ENCODE measurements at regions not wholly inside any gene's neighbourhood (a gene's known extent, or its start where the extent isn't known, plus 50 kb on each side); places are given as distances from the start of the nearest gene placed in this dataset.
A peak's percentile ranks its signal among the peaks of the same experiment; 100 is the strongest.
"Not testable (repeated sequence)": the region's sequence is repeated elsewhere in the genome, so short reads cannot be mapped to it uniquely, and the experiment has no call there.

DNA sequence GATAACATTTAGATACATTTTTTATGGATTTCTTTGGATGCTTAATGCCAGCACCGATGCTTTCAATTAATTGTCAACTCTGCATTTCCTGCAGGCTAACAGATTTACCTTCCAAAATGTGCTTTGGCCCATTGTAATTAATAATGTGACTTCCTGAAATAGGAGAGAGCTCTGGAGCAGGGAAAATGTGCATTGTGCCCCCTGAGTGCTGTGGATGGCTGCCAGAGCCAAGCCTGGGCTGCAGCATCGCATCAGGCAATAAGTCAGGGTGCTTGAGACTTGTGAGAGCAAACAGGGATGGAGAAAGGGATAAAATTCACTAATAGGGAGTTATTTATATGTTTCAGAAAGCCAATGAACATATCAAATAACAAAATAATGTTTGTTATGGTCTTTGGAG is 133.8 kb downstream of the MOBP start:
- no peak for DNase-seq
- no peaks in the 10 kb centered on the region for H3K27me3 ChIP-seq (ENCODE audit: control insufficient read depth, insufficient read depth, low read length)
- no peaks in the 10 kb centered on the region for H3K4me1 ChIP-seq (ENCODE audit: control insufficient read depth, insufficient read depth, low read length)
- H3K9me3 ChIP-seq (replicated peaks; ENCODE audit: control insufficient read depth, low read depth, low read length), result no peaks in the 10 kb centered on the region
- H3K27ac ChIP-seq (ENCODE audit: low read length), result no peak overlapping the region
- H3K4me3 ChIP-seq (ENCODE audit: low read length), result no peak overlapping the region
- no CpG with 5 or more reads among the region's 2 CpGs for WGBS (ENCODE audit: insufficient coverage)
- no peaks in the 10 kb centered on the region for H3K36me3 ChIP-seq (ENCODE audit: control insufficient read depth, insufficient read depth, low read length)

DNA sequence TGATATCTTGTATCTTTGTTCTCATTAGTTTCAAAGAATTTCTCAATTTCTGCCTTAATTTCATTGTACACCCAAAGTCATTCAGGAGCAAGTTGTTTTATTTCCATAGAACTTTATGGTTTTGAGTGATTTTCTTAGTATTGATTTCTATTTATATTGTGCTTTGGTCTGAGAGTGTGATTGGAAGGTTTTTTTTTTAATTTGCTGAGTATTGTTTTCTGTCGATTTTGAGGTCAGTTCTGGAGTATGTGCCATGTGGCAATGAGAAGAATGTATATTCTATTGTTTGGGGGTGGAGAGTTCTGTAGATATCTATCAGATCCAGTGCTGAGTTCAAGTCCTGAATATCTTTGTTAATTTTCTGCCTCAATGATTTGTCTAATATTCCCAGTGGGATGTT is 138.4 kb downstream of the MOBP start:
- H3K27ac ChIP-seq (ENCODE audit: low read length), result no peak overlapping the region
- 67% methylated on average over 1 of the region's 1 CpG for WGBS (ENCODE audit: insufficient coverage)
- H3K4me3 ChIP-seq (ENCODE audit: low read length), result no peak overlapping the region
- H3K27me3 ChIP-seq (ENCODE audit: control insufficient read depth, insufficient read depth, low read length), result no peaks in the 10 kb centered on the region
- H3K9me3 ChIP-seq (replicated peaks; ENCODE audit: control insufficient read depth, low read depth, low read length), result no peaks in the 10 kb centered on the region
- no peaks in the 10 kb centered on the region for H3K36me3 ChIP-seq (ENCODE audit: control insufficient read depth, insufficient read depth, low read length)
- no peaks in the 10 kb centered on the region for H3K4me1 ChIP-seq (ENCODE audit: control insufficient read depth, insufficient read depth, low read length)
- no peak for DNase-seq

DNA sequence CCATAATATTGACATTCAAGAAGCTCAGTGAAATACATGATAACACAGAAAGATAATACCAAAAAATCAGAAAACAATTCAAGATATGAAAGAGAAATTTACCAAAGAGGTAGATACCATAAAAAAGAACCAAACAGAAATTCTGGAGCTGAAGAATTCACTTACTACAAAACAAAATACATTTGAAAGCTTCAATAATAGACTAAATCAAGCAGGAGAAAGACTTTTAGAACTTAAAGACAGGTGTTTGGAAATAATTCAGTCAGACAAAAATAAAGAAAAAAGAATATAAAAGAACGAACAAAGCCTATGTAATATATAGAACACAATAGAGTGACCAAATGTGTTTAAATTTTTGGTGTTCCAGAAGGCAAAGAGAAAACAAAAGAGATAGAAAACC is 158.7 kb downstream of the MOBP start:
- no peak for DNase-seq
- H3K27ac ChIP-seq (ENCODE audit: low read length), result no peak overlapping the region
- H3K4me3 ChIP-seq (ENCODE audit: low read length), result no peak overlapping the region
- no peaks in the 10 kb centered on the region for H3K36me3 ChIP-seq (ENCODE audit: control insufficient read depth, insufficient read depth, low read length)
- H3K9me3 ChIP-seq (replicated peaks; ENCODE audit: control insufficient read depth, low read depth, low read length), result peaks cover 3% of the 10 kb centered on the region
- WGBS (ENCODE audit: insufficient coverage), result no CpG with 5 or more reads among the region's 1 CpG
- H3K27me3 ChIP-seq (ENCODE audit: control insufficient read depth, insufficient read depth, low read length), result no peaks in the 10 kb centered on the region
- H3K4me1 ChIP-seq (ENCODE audit: control insufficient read depth, insufficient read depth, low read length), result no peaks in the 10 kb centered on the region

DNA sequence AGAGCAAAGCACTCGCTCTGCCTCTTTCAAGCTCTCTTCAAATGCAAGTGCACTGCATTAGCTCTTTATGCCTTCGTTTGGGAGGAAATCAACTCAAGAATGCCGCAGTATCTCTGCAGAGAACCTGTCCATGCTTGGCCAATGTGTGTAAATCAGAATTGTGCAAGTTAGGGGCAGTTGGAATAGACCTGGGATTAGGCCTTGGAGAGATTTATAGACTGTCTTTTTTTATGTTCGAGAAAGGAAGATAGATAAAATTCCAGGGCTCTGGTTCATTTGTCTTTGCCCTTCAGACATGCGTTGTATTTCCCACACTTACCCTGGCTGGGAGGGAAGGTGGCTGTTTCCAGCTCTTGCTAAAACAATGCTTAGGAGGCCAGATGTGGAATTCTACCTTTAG is 163.7 kb downstream of the MOBP start:
- no peaks in the 10 kb centered on the region for H3K4me1 ChIP-seq (ENCODE audit: control insufficient read depth, insufficient read depth, low read length)
- no peak overlapping the region for H3K4me3 ChIP-seq (ENCODE audit: low read length)
- H3K27ac ChIP-seq (ENCODE audit: low read length), result no peak overlapping the region
- 17% methylated on average over 2 of the region's 5 CpGs for WGBS (ENCODE audit: insufficient coverage)
- no peak for DNase-seq
- H3K9me3 ChIP-seq (replicated peaks; ENCODE audit: control insufficient read depth, low read depth, low read length), result peaks cover 3% of the 10 kb centered on the region
- no peaks in the 10 kb centered on the region for H3K27me3 ChIP-seq (ENCODE audit: control insufficient read depth, insufficient read depth, low read length)
- no peaks in the 10 kb centered on the region for H3K36me3 ChIP-seq (ENCODE audit: control insufficient read depth, insufficient read depth, low read length)

DNA sequence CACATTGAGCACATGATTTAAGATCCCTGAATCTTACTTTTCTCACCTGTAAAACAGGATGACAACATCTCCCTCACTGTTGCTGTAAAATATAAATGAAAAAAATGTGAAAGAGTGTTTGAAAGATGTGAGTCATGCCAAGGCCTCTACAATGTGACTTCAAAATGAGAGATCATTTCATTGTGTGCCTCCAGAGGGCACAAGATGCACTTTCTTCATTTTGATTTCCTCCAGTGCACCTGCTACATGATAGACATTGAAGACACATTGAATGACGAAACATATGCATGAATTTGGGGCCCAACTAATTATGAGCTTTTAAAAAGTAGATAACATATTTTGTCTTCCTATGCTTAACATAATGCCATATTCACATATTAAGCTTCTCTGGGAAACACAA is 170.3 kb downstream of the MOBP start:
- Histone ChIP-seq H3K4me1 (ENCODE audit: control insufficient read depth, insufficient read depth, low read length) (no peaks in the 10 kb centered on the region), H3K4me3 (ENCODE audit: low read length) (no peak overlapping the region), H3K36me3 (ENCODE audit: control insufficient read depth, insufficient read depth, low read length) (no peaks in the 10 kb centered on the region), H3K27ac (ENCODE audit: low read length) (no peak overlapping the region), H3K27me3 (ENCODE audit: control insufficient read depth, insufficient read depth, low read length) (no peaks in the 10 kb centered on the region), H3K9me3 (replicated peaks; ENCODE audit: control insufficient read depth, low read depth, low read length) (no peaks in the 10 kb centered on the region)
- no CpG with 5 or more reads among the region's 1 CpG for WGBS (ENCODE audit: insufficient coverage)
- DNase-seq, result no peak

DNA sequence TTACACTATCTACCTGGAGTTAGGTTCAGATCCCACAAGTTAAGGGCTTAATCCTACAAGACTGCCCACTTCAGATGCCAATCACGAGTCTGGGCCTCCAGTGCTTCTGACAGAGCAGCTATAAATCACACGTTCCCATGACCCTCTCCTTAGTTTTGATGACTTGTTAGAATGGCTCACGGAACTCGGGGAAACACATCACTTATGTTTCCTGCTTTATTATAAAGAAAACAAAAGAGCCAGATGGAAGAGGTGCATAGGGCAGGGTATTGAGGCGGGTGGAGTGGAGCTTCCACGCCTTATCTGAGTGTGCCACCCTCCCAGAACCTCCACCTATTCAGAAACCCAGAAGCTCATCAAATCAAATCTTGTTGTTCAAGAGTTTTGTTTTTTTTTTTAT is 170.8 kb downstream of the MOBP start:
- 55% methylated on average over 2 of the region's 6 CpGs for WGBS (ENCODE audit: insufficient coverage)
- H3K27me3 ChIP-seq (ENCODE audit: control insufficient read depth, insufficient read depth, low read length), result no peaks in the 10 kb centered on the region

DNA sequence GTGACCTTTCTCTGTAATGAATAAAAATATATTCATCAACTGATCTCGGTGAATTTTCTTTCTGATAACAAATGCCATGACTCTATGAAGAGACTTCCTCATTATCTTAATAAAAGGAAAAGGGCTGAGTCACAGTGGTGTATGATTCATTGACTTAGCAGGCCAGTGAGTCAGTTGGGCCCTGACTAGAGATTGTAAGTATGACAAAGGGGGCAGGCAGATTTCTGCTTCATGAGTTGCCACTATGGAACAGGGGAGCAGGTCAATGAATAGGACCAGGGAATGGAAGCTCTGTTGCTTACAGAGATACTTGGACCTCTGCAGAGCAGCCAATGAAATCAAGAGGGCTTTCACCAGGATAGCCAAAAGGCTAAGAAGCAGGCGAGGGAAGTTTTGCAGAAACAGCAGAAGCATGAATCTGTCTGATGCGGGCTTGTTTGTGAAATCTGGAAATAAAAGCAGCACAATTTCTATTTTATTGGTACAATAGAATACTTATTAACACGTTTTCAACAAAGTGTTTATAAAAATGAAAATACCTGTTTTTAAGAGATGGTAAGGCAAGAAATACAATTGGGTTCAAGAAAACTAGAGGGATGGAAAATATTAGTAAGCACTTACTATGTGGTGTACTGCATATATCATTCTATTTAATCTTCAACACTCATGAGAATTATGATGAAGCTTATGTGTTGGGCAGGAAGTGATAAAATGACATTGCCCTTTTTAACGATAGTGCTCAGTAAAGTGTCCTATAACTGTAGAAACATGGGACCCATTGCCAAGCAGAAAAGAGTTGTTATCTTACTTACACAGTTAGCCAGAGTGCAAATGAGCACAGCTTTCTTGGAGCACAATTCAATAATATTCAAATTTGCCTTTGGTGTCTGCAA is 169.8 kb upstream of the MYRIP start:
- Histone ChIP-seq H3K9me3 (replicated peaks; ENCODE audit: control insufficient read depth, low read depth, low read length) (no peaks in the 10 kb centered on the region), H3K27ac (ENCODE audit: low read length) (no peak overlapping the region), H3K4me3 (ENCODE audit: low read length) (no peak overlapping the region), H3K4me1 (ENCODE audit: control insufficient read depth, insufficient read depth, low read length) (no peaks in the 10 kb centered on the region), H3K27me3 (ENCODE audit: control insufficient read depth, insufficient read depth, low read length) (no peaks in the 10 kb centered on the region), H3K36me3 (ENCODE audit: control insufficient read depth, insufficient read depth, low read length) (no peaks in the 10 kb centered on the region)
- 80% methylated on average over 1 of the region's 5 CpGs for WGBS (ENCODE audit: insufficient coverage)
- peak; percentile 3 for DNase-seq

More for the DNA sequence above, 170.8 kb downstream of the MOBP start:
- no peak overlapping the region for H3K27ac ChIP-seq (ENCODE audit: low read length)
- H3K4me1 ChIP-seq (ENCODE audit: control insufficient read depth, insufficient read depth, low read length), result no peaks in the 10 kb centered on the region
- no peak overlapping the region for H3K4me3 ChIP-seq (ENCODE audit: low read length)
- H3K36me3 ChIP-seq (ENCODE audit: control insufficient read depth, insufficient read depth, low read length), result no peaks in the 10 kb centered on the region
- DNase-seq, result no peak
- no peaks in the 10 kb centered on the region for H3K9me3 ChIP-seq (replicated peaks; ENCODE audit: control insufficient read depth, low read depth, low read length)

DNA sequence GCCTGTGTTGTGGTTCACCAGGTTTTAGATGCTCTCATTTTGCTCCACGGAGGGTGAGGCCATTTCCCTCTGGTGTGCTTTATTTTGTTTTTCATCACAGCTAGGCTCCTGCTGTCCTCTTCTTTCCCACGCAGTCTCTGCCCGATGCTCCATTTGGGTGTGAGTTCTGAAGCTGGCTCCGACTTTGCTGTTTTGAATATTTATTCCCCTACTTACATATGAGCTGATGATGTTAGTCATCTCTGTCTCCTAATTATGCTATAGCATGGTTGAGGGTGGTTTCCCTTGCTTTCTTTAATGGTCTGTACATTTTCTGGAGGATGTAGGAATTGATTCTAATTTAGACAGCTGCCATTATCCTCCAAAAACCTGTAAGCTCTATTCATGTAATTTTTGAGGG is 168.1 kb upstream of the MYRIP start:
- no peak overlapping the region for H3K27ac ChIP-seq (ENCODE audit: low read length)
- no peak for DNase-seq
- no peaks in the 10 kb centered on the region for H3K9me3 ChIP-seq (replicated peaks; ENCODE audit: control insufficient read depth, low read depth, low read length)
- H3K4me1 ChIP-seq (ENCODE audit: control insufficient read depth, insufficient read depth, low read length), result no peaks in the 10 kb centered on the region
- WGBS (ENCODE audit: insufficient coverage), result 67% methylated on average over 1 of the region's 4 CpGs
- no peaks in the 10 kb centered on the region for H3K27me3 ChIP-seq (ENCODE audit: control insufficient read depth, insufficient read depth, low read length)
- H3K36me3 ChIP-seq (ENCODE audit: control insufficient read depth, insufficient read depth, low read length), result no peaks in the 10 kb centered on the region
- H3K4me3 ChIP-seq (ENCODE audit: low read length), result no peak overlapping the region

DNA sequence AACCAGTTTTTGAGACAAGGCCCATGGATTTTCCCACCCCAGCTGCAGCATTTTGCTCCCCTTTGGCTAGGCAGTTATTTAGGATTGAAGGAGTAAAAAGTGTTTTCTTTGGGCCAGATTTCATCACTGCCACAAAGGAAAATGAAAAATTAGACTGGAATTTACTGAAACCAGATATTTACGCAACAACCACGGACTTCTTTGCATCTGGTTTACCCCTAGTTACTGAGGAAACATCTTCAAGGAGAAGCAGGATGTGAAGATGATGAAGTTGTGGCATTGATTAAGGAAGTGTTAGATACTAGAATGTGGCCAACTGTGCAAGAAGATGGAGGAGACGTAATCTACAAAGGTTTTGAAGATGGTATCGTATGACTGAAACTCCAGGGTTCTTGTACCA is 165.2 kb upstream of the MYRIP start:
- WGBS (ENCODE audit: insufficient coverage), result no CpG with 5 or more reads among the region's 4 CpGs
- H3K36me3 ChIP-seq (ENCODE audit: control insufficient read depth, insufficient read depth, low read length), result no peaks in the 10 kb centered on the region
- DNase-seq, result no peak
- no peaks in the 10 kb centered on the region for H3K4me1 ChIP-seq (ENCODE audit: control insufficient read depth, insufficient read depth, low read length)
- H3K4me3 ChIP-seq (ENCODE audit: low read length), result no peak overlapping the region
- H3K27ac ChIP-seq (ENCODE audit: low read length), result no peak overlapping the region
- H3K27me3 ChIP-seq (ENCODE audit: control insufficient read depth, insufficient read depth, low read length), result no peaks in the 10 kb centered on the region
- no peaks in the 10 kb centered on the region for H3K9me3 ChIP-seq (replicated peaks; ENCODE audit: control insufficient read depth, low read depth, low read length)

DNA sequence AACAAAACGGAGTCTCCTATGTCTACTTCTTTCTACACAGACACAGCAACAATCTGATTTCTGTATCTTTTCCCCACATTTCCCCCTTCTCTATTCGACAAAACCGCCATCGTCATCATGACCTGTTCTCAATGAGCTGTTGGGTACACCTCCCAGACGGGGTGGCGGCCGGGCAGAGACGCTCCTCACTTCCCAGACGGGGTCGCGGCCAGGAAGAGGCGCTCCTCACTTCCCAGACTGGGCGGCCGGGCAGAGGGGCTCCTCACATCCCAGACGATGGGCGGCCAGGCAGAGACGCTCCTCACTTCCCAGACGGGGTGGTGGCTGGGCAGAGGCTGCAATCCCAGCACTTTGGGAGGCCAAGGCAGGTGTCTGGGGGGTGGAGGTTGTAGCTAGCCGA is 158.2 kb upstream of the MYRIP start:
- not testable (repeated sequence) for DNase-seq; H3K9me3 ChIP-seq (replicated peaks; ENCODE audit: control insufficient read depth, low read depth, low read length)

More for the DNA sequence above, 158.2 kb upstream of the MYRIP start:
- H3K36me3 ChIP-seq (ENCODE audit: control insufficient read depth, insufficient read depth, low read length); H3K27me3 ChIP-seq (ENCODE audit: control insufficient read depth, insufficient read depth, low read length); H3K27ac ChIP-seq (ENCODE audit: low read length); H3K4me1 ChIP-seq (ENCODE audit: control insufficient read depth, insufficient read depth, low read length); H3K4me3 ChIP-seq (ENCODE audit: low read length): not testable (repeated sequence)
- 93% methylated on average over 8 of the region's 19 CpGs for WGBS (ENCODE audit: insufficient coverage)

Data from muscle of leg (tissue), 3 donors.